GM13976 (cell line): ENCODE measurements at regions not wholly inside any gene's neighbourhood (a gene's known extent, or its start where the extent isn't known, plus 50 kb on each side); places are given as distances from the start of the nearest gene placed in this dataset.
"Not testable (repeated sequence)": the region's sequence is repeated elsewhere in the genome, so short reads cannot be mapped to it uniquely, and the experiment has no call there.

Experiments used
- DNase-seq: peaks from one replicate; pipeline ENCODE4 v3.0.0; 2012; ENCODE audit warnings: low spot score
- in situ Hi-C: fragments of 300-500 bp; cut with MboI; formaldehyde crosslinking; loops from one replicate; pipeline ENCODE4 v1.12.0; 2022; ENCODE audit warnings: low sequenced_read_pairs, mixed read lengths, inconsistent platforms; ENCODE audit not compliant: unreplicated experiment
- TF ChIP-seq, protein P1 (sequence below): IDR thresholded peaks from 2 replicates; pipeline ENCODE4 v1.5.1; 2012; ENCODE audit warnings: borderline replicate concordance, mild to moderate bottlenecking; ENCODE audit not compliant: insufficient read depth; ENCODE audit errors: extremely low read depth, missing control alignments, control extremely low read depth

DNA sequence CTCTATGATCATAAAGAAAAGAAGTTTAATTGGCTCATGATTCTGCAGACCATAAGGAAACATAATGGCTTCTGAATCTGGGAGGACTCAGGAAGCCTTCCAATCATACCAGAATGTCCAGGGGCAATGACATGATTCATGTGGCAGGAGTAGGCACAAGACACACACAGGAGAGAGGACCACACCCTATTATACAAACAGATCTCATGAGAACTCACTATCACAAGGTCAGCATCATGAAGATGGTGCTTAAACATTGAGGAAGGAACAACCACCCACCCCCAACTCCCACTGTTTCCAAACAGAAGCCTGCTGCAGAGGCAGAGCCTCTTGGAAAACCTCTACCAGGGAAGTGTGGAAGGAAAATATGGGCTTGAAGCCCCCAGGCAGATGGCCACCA lies 267.4 kb downstream of the POTED start:
- DNase-seq, in situ Hi-C loops: not testable (repeated sequence)

- in situ Hi-C loops, DNase-seq: not testable (repeated sequence)
Measured at GRCh38 chr21:13874001-13874400, 264.4 kb downstream of the POTED start.

- in situ Hi-C loops = no loop called here
- TF ChIP-seq, protein P1, sequence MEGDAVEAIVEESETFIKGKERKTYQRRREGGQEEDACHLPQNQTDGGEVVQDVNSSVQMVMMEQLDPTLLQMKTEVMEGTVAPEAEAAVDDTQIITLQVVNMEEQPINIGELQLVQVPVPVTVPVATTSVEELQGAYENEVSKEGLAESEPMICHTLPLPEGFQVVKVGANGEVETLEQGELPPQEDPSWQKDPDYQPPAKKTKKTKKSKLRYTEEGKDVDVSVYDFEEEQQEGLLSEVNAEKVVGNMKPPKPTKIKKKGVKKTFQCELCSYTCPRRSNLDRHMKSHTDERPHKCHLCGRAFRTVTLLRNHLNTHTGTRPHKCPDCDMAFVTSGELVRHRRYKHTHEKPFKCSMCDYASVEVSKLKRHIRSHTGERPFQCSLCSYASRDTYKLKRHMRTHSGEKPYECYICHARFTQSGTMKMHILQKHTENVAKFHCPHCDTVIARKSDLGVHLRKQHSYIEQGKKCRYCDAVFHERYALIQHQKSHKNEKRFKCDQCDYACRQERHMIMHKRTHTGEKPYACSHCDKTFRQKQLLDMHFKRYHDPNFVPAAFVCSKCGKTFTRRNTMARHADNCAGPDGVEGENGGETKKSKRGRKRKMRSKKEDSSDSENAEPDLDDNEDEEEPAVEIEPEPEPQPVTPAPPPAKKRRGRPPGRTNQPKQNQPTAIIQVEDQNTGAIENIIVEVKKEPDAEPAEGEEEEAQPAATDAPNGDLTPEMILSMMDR = no peak
- no peak for DNase-seq
Measured at GRCh38 chr21:13854638-13855037, 245.1 kb downstream of the POTED start.

- in situ Hi-C loops = not testable (repeated sequence)
Measured at GRCh38 chr21:13850808-13851207, 241.2 kb downstream of the POTED start.

DNA sequence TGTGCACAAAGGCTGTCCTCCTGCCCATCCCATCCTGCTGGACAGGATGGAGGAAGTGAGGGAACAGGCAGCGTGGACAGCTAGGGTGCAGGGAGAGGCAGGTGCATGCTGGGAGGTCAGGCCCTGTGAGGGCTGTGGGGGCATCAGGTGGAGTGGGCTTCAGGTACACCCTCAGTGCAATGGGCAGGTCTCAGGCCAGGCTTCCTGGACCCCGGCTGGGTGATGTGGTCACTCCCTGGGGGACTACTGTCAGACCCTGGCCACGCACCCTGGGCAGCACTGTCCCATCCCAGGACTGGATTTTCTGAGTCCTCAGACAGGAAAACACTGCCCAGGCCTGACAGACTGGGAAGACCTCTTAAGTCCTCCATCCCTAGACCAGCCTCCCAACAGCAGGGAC lies 239.9 kb downstream of the POTED start:
- in situ Hi-C loops, DNase-seq: not testable (repeated sequence)

More at GRCh38 chr21:13850808-13851207, 241.2 kb downstream of the POTED start:
- not testable (repeated sequence) for DNase-seq

GRCh38 chr21:13846718-13847117 lies 237.1 kb downstream of the POTED start:
- in situ Hi-C loops, DNase-seq: not testable (repeated sequence)

DNA sequence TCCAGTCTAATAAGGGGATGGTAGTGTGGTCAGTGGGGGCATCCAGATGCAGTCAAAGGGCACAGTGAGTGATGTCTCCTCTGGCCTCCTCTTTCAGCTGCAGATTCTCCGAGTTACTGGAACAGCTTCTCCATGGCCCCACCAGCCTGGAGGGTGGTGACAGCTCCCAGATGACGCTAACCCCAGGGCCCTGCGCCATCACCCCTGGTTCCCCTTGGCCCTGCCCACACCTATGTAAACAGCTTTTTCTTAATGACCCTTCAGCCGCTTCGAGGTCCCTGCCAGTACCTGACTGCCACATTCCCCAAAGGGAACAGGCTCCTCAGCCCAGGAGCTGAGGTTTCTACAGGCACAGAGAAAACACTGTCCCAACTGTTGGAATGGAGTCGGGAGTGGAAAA lies 235.0 kb downstream of the POTED start:
- DNase-seq, in situ Hi-C loops: not testable (repeated sequence)

GRCh38 chr21:13843081-13843480 lies 233.5 kb downstream of the POTED start:
- in situ Hi-C loops, DNase-seq: not testable (repeated sequence)

GRCh38 chr21:13827666-13828065 lies 218.1 kb downstream of the POTED start:
- DNase-seq, in situ Hi-C loops: not testable (repeated sequence)

DNA sequence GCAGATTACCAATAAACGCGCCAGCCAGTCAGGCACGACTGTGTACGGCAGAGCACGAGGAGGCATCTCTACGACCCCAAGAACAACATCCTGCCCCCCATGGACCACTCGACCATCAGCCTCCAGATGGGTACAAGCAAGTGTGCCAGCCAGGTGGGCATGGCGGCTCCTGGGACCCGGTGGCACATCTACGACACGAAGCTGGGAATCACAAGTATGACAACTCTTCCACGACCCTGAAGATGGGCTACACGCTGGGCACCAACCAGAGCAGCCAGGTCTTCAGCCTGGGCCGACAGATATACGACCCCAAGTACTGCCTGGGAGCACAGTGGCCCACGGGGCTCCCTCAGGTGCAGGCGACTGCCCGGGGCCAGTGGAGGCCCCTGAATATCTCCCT lies 217.6 kb downstream of the POTED start:
- in situ Hi-C loops = no loop called here
- TF ChIP-seq, protein P1 = no peak
- no peak for DNase-seq

- DNase-seq, in situ Hi-C loops: not testable (repeated sequence)
Measured at GRCh38 chr21:13826511-13826910, 216.9 kb downstream of the POTED start.

- in situ Hi-C loops, DNase-seq: not testable (repeated sequence)
Measured at GRCh38 chr21:13825218-13825778, 215.7 kb downstream of the POTED start.

GRCh38 chr21:13820286-13820685 lies 210.7 kb downstream of the POTED start:
- DNase-seq, in situ Hi-C loops: not testable (repeated sequence)

DNA sequence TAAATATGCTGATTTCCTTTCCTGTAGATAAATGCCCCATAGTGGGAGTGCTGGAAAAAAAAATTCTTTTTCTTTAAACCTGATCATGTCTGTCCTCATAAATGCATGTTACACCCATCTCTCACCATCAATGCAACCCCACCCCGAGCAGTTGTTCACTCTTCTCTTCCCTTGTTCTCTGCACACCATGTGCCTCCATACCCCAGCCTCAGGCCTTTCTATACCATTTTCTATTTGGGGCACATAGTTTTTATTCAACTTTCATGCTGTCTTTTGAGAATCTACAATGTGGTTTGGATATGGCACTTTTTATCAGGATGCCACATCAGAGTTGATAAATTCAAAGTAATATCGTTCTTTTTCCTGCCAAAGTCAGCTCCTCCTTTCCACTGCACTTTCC lies 202.6 kb downstream of the POTED start:
- in situ Hi-C loops, DNase-seq: not testable (repeated sequence)

- in situ Hi-C loops = not testable (repeated sequence)
Measured at GRCh38 chr21:13810559-13810958, 201.0 kb downstream of the POTED start.

DNA sequence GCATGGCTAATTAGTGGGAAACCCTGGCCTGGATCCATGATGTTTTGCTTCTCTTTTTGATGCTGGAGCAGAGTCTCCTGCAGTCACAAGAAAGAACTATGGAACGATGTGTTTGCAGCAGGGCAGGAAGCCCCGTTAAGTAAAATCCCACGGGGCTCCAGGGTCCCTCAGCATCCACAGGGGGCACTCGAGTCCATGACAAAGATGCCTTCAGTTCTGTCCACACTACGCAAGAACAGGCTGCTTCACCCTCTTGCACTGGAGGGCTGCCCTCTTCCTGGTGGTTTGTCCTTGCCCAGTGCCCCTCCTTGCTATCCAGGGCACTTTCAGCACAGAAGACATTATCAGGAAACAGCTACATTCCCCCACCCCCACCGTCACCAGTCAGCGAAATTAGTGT lies 196.9 kb downstream of the POTED start:
- in situ Hi-C loops, DNase-seq: not testable (repeated sequence)

More at GRCh38 chr21:13810559-13810958, 201.0 kb downstream of the POTED start:
- DNase-seq = not testable (repeated sequence)

DNA sequence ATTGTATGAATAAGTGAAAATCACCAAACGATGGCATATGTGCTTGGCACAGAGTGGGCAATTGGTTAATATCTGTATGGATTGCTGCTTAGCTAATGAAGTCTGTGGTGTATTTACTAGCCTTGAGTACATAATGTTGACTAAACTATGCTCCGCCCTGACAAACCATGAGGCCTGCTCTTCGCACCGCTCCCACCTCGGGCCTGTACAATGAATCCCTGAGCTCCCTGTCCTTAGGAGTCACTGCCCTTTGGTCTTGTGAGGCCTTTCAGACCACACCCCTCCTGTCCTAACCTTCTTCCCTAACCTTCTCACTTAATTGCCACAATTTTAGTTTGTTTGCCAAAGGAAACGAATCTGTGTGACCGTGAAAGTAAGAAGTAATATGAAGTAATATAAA lies 193.2 kb downstream of the POTED start:
- in situ Hi-C loops = not testable (repeated sequence)

More for the DNA sequence above, 193.2 kb downstream of the POTED start:
- DNase-seq = not testable (repeated sequence)
